ENCODE measurements at regions not wholly inside any gene's neighbourhood (a gene's known extent, or its start where the extent isn't known, plus 50 kb on each side); places are given as distances from the start of the nearest gene placed in this dataset.

- Mint-ChIP-seq H3K4me3 (no peak overlapping the region), H3K27ac (no peak overlapping the region), H3K4me1 (peaks cover 8% of the 10 kb centered on the region), H3K27me3 (ENCODE audit: insufficient read depth, low read depth) (no peaks in the 10 kb centered on the region), H3K9me3 (peaks cover 6% of the 10 kb centered on the region), H3K36me3 (no peaks in the 10 kb centered on the region)
- Histone ChIP-seq H3K4me2 (no peak overlapping the region), H3K36me3 (no peaks in the 10 kb centered on the region), H3K9ac (no peak overlapping the region), H3F3A (ENCODE audit: low read depth) (peaks cover 3% of the 10 kb centered on the region), H4K20me1 (ENCODE audit: low read depth) (no peaks in the 10 kb centered on the region), H2AFZ (replicated peaks) (no peak overlapping the region), H3K9me3 (ENCODE audit: low read depth) (no peaks in the 10 kb centered on the region), H3K27ac (no peak overlapping the region), H3K4me1 (peaks cover 8% of the 10 kb centered on the region), H3K27me3 (no peaks in the 10 kb centered on the region), H3K79me2 (ENCODE audit: low read depth) (no peaks in the 10 kb centered on the region), H3K4me3 (no peak overlapping the region)
- DNase-seq (ENCODE audit: low spot score): no peak
- TF ChIP-seq CTCF (IDR thresholded peaks at IDR 0.05) (no peak), EZH2phosphoT487 (IDR thresholded peaks at IDR 0.05) (no peak), EZH2 (IDR thresholded peaks at IDR 0.05) (no peak)
These were observed 415.4 kb downstream of the DNAJB9 start for GRCh38 chr7:108985037-108985436.

- Histone ChIP-seq H3K9me3 (ENCODE audit: low read depth) (no peaks in the 10 kb centered on the region), H3K27me3 (no peaks in the 10 kb centered on the region), H3K4me3 (no peak overlapping the region), H3K9ac (no peak overlapping the region), H3K4me2 (no peak overlapping the region), H3F3A (ENCODE audit: low read depth) (peaks cover 3% of the 10 kb centered on the region), H3K27ac (no peak overlapping the region), H3K4me1 (peaks cover 31% of the 10 kb centered on the region), H2AFZ (replicated peaks) (peak overlapping the region; percentile 32), H3K79me2 (ENCODE audit: low read depth) (no peaks in the 10 kb centered on the region), H3K36me3 (no peaks in the 10 kb centered on the region), H4K20me1 (ENCODE audit: low read depth) (no peaks in the 10 kb centered on the region)
- no peak for DNase-seq (ENCODE audit: low spot score)
- Mint-ChIP-seq H3K36me3 (no peaks in the 10 kb centered on the region), H3K4me1 (peaks cover 10% of the 10 kb centered on the region), H3K27ac (peak overlapping the region; percentile 8), H3K27me3 (ENCODE audit: insufficient read depth, low read depth) (no peaks in the 10 kb centered on the region), H3K4me3 (no peak overlapping the region), H3K9me3 (no peaks in the 10 kb centered on the region)
- TF ChIP-seq EZH2 (IDR thresholded peaks at IDR 0.05): no peak
- no peak for TF ChIP-seq EZH2phosphoT487 (IDR thresholded peaks at IDR 0.05)
- no peak for TF ChIP-seq CTCF (IDR thresholded peaks at IDR 0.05)
These were observed 419.6 kb downstream of the DNAJB9 start for GRCh38 chr7:108989319-108989718.

GRCh38 chr7:108997480-108997879 lies 427.8 kb downstream of the DNAJB9 start:
- Histone ChIP-seq H3K4me3 (no peak overlapping the region), H2AFZ (replicated peaks) (peak overlapping the region; percentile 77), H3K9ac (no peak overlapping the region), H3K9me3 (ENCODE audit: low read depth) (no peaks in the 10 kb centered on the region), H3K4me1 (peaks cover under 1% of the 10 kb centered on the region), H3F3A (ENCODE audit: low read depth) (no peaks in the 10 kb centered on the region), H3K27me3 (no peaks in the 10 kb centered on the region), H3K79me2 (ENCODE audit: low read depth) (no peaks in the 10 kb centered on the region), H4K20me1 (ENCODE audit: low read depth) (no peaks in the 10 kb centered on the region), H3K4me2 (no peak overlapping the region), H3K36me3 (no peaks in the 10 kb centered on the region), H3K27ac (no peak overlapping the region)
- Mint-ChIP-seq H3K27me3 (ENCODE audit: insufficient read depth, low read depth) (no peaks in the 10 kb centered on the region), H3K4me3 (no peak overlapping the region), H3K4me1 (no peaks in the 10 kb centered on the region), H3K9me3 (no peaks in the 10 kb centered on the region), H3K36me3 (no peaks in the 10 kb centered on the region), H3K27ac (no peak overlapping the region)
- DNase-seq (ENCODE audit: low spot score): no peak
- no peak for TF ChIP-seq EZH2 (IDR thresholded peaks at IDR 0.05)

- Mint-ChIP-seq H3K27ac (no peak overlapping the region), H3K36me3 (no peaks in the 10 kb centered on the region), H3K9me3 (no peaks in the 10 kb centered on the region), H3K27me3 (ENCODE audit: insufficient read depth, low read depth) (no peaks in the 10 kb centered on the region), H3K4me3 (no peak overlapping the region), H3K4me1 (no peaks in the 10 kb centered on the region)
- no peaks in the 10 kb centered on the region for H3K27me3 ChIP-seq
- no peaks in the 10 kb centered on the region for H3K79me2 ChIP-seq (ENCODE audit: low read depth)
- H4K20me1 ChIP-seq (ENCODE audit: low read depth): no peaks in the 10 kb centered on the region
- H3K9ac ChIP-seq: no peak overlapping the region
- H2AFZ ChIP-seq (replicated peaks): no peak overlapping the region
- H3K4me2 ChIP-seq: no peak overlapping the region
- no peaks in the 10 kb centered on the region for H3F3A ChIP-seq (ENCODE audit: low read depth)
- no peaks in the 10 kb centered on the region for H3K36me3 ChIP-seq
- no peak for DNase-seq (ENCODE audit: low spot score)
- TF ChIP-seq CTCF (IDR thresholded peaks at IDR 0.05): no peak
- no peak for TF ChIP-seq EZH2phosphoT487 (IDR thresholded peaks at IDR 0.05)
- TF ChIP-seq EZH2 (IDR thresholded peaks at IDR 0.05): no peak
- peaks cover 6% of the 10 kb centered on the region for H3K4me1 ChIP-seq
- H3K27ac ChIP-seq: no peak overlapping the region
- H3K9me3 ChIP-seq (ENCODE audit: low read depth): no peaks in the 10 kb centered on the region
- H3K4me3 ChIP-seq: no peak overlapping the region
These were observed 434.1 kb downstream of the DNAJB9 start for GRCh38 chr7:109003742-109004141.

Data from neural progenitor cell (in vitro differentiated cells).